ENCODE measurements at regions not wholly inside any gene's neighbourhood (a gene's known extent, or its start where the extent isn't known, plus 50 kb on each side); places are given as distances from the start of the nearest gene placed in this dataset.

- TF ChIP-seq NR2C1 (IDR thresholded peaks at IDR 0.05) = no peak
- TF ChIP-seq ATF2 (IDR thresholded peaks at IDR 0.05; ENCODE audit: low read length) = no peak
- TF ChIP-seq RAD21 (IDR thresholded peaks at IDR 0.05; ENCODE audit: insufficient read depth, low read depth, low read length) = no peak
- no peak for TF ChIP-seq RBBP5 (conservative IDR thresholded peaks at IDR 0.05)
- TF ChIP-seq ZNF217 (IDR thresholded peaks at IDR 0.05) = no peak
- no peak for TF ChIP-seq IRF4 (IDR thresholded peaks at IDR 0.05; ENCODE audit: low read depth, low read length)
- no peak for TF ChIP-seq ASH2L (IDR thresholded peaks at IDR 0.05; ENCODE audit: borderline replicate concordance, low read depth)
- no TSS peak for BruUV-seq (replicated peaks)
- Histone ChIP-seq H3K9ac (ENCODE audit: control insufficient read depth, insufficient read depth, low read length) (no peak overlapping the region), H3K9me3 (replicated peaks; ENCODE audit: control insufficient read depth, insufficient read depth, low read length) (no peaks in the 10 kb centered on the region), H3K4me3 (no peak overlapping the region), H2AFZ (ENCODE audit: control insufficient read depth, low read depth, low read length) (no peak overlapping the region), H4K20me1 (ENCODE audit: control insufficient read depth, insufficient read depth) (no peaks in the 10 kb centered on the region), H3K4me2 (ENCODE audit: control insufficient read depth, insufficient read depth) (no peak overlapping the region), H3K4me1 (ENCODE audit: control insufficient read depth, insufficient read depth, low read length) (no peaks in the 10 kb centered on the region), H3K27ac (ENCODE audit: control insufficient read depth, insufficient read depth) (no peak overlapping the region), H3K36me3 (ENCODE audit: control insufficient read depth in 2 of 2, insufficient read depth in 2 of 2, low read length in 1 of 2) (no peaks in the 10 kb centered on the region), H3K27me3 (replicated peaks in 1 of 2; ENCODE audit: control insufficient read depth in 2 of 2, insufficient read depth in 2 of 2, low read length in 1 of 2) (no peaks in the 10 kb centered on the region), H3K79me2 (ENCODE audit: control insufficient read depth, insufficient read depth, low read length) (no peaks in the 10 kb centered on the region)
- ATAC-seq = no peak
- intact Hi-C loops (cut with micrococcal nuclease; ENCODE audit: unreplicated experiment) (no loop called here), in situ Hi-C loops (cut with MboI) (no loop called here)
- 3% methylated on average over 2 of the region's 2 CpGs for WGBS (ENCODE audit: insufficient coverage, insufficient replicate concordance, low lambda C conversion rate, missing lambda C conversion rate)
- DNase-seq (ENCODE audit: low read depth, low spot score) = no peak
- ChIA-PET RAD21 (ENCODE audit: unreplicated experiment) (no interaction called here), CTCF (no interaction called here), SMC1A (ENCODE audit: uncharacterized antibody, unreplicated experiment) (no interaction called here), POLR2A (no interaction called here)
- FAIRE-seq = no peak
Measured at GRCh38 chr4:27910227-27910626, 1049.6 kb downstream of the STIM2 start.

GRCh38 chr4:27911047-27911446 is 1050.4 kb downstream of the STIM2 start:
- Histone ChIP-seq H3K36me3 (ENCODE audit: control insufficient read depth in 2 of 2, insufficient read depth in 2 of 2, low read length in 1 of 2) (no peaks in the 10 kb centered on the region), H4K20me1 (ENCODE audit: control insufficient read depth, insufficient read depth) (no peaks in the 10 kb centered on the region), H2AFZ (ENCODE audit: control insufficient read depth, low read depth, low read length) (no peak overlapping the region), H3K4me1 (ENCODE audit: control insufficient read depth, insufficient read depth, low read length) (no peaks in the 10 kb centered on the region), H3K4me3 (no peak overlapping the region), H3K79me2 (ENCODE audit: control insufficient read depth, insufficient read depth, low read length) (no peaks in the 10 kb centered on the region), H3K27me3 (replicated peaks in 1 of 2; ENCODE audit: control insufficient read depth in 2 of 2, insufficient read depth in 2 of 2, low read length in 1 of 2) (no peaks in the 10 kb centered on the region), H3K4me2 (ENCODE audit: control insufficient read depth, insufficient read depth) (no peak overlapping the region), H3K27ac (ENCODE audit: control insufficient read depth, insufficient read depth) (no peak overlapping the region), H3K9ac (ENCODE audit: control insufficient read depth, insufficient read depth, low read length) (no peak overlapping the region), H3K9me3 (replicated peaks; ENCODE audit: control insufficient read depth, insufficient read depth, low read length) (no peaks in the 10 kb centered on the region)
- intact Hi-C loops (cut with micrococcal nuclease; ENCODE audit: unreplicated experiment) = no loop called here
- FAIRE-seq (no peak), ATAC-seq (no peak), DNase-seq (ENCODE audit: low read depth, low spot score) (no peak)
- WGBS (ENCODE audit: insufficient coverage, insufficient replicate concordance, low lambda C conversion rate, missing lambda C conversion rate) = 0% methylated on average over 2 of the region's 2 CpGs
- BruUV-seq (replicated peaks) = no TSS peak
- TF ChIP-seq SREBF1 (IDR thresholded peaks at IDR 0.05; ENCODE audit: low read length) (no peak), IKZF2 (IDR thresholded peaks at IDR 0.05) (no peak), BRCA1 (IDR thresholded peaks at IDR 0.05; ENCODE audit: low read depth, low read length) (no peak), CBX5 (IDR thresholded peaks at IDR 0.05; ENCODE audit: low read depth) (no peak), MTA2 (IDR thresholded peaks at IDR 0.05; ENCODE audit: low read depth) (no peak)
- ChIA-PET POLR2A (no interaction called here), RAD21 (ENCODE audit: unreplicated experiment) (no interaction called here), SMC1A (ENCODE audit: uncharacterized antibody, unreplicated experiment) (no interaction called here), CTCF (no interaction called here)
- in situ Hi-C loops (cut with MboI) = no loop called here

All from GM12878 (cell line).